NB4 (cell line): ENCODE measurements at regions not wholly inside any gene's neighbourhood (a gene's known extent, or its start where the extent isn't known, plus 50 kb on each side); places are given as distances from the start of the nearest gene placed in this dataset.

Experiments
- POLR2A ChIP-seq: IDR thresholded peaks from 2 replicates; pipeline ENCODE4 v1.6.1; 2011; ENCODE audit warnings: mild to moderate bottlenecking; ENCODE audit not compliant: insufficient read length; ENCODE audit errors: extremely low read depth
- TF ChIP-seq, protein P1 (sequence below): IDR thresholded peaks from one replicate; pipeline ENCODE4 v1.5.1; 2012; ENCODE audit warnings: low read depth, low read length

DNA sequence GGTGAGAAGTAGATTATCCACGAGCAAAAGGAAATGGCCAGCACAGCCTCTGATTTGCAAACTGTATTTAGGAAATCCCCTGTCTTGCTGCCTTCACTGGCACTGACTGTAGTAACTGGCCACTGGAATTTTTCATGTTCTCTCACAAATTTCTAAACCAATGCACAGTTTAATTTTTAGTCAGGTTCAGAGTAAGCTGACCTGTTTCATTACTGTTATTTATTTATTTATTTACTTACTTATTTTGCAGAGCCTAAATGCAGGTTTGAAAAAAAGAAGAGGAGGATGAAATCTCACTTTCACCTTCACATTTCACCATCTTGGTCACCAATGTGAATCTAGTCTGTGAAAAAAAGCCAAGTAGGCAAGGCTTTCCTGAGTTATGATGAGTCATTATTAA is 291.0 kb downstream of the PLOD2 start:
- TF ChIP-seq, protein P1, sequence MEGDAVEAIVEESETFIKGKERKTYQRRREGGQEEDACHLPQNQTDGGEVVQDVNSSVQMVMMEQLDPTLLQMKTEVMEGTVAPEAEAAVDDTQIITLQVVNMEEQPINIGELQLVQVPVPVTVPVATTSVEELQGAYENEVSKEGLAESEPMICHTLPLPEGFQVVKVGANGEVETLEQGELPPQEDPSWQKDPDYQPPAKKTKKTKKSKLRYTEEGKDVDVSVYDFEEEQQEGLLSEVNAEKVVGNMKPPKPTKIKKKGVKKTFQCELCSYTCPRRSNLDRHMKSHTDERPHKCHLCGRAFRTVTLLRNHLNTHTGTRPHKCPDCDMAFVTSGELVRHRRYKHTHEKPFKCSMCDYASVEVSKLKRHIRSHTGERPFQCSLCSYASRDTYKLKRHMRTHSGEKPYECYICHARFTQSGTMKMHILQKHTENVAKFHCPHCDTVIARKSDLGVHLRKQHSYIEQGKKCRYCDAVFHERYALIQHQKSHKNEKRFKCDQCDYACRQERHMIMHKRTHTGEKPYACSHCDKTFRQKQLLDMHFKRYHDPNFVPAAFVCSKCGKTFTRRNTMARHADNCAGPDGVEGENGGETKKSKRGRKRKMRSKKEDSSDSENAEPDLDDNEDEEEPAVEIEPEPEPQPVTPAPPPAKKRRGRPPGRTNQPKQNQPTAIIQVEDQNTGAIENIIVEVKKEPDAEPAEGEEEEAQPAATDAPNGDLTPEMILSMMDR, result no peak
- TF ChIP-seq POLR2A, result no peak
